SK-N-SH (cell line): ENCODE measurements at regions not wholly inside any gene's neighbourhood (a gene's known extent, or its start where the extent isn't known, plus 50 kb on each side); places are given as distances from the start of the nearest gene placed in this dataset.

ENCODE experiments used
- ELF1 ChIP-seq: IDR thresholded peaks from 2 replicates; pipeline ENCODE4 v1.4.0; 2012
- RCOR1 ChIP-seq: fragments of 150-350 bp; IDR thresholded peaks from 2 replicates; pipeline ENCODE4 v1.6.1; 2017; ENCODE audit warnings: antibody characterized with exemption, low read length

- TF ChIP-seq ELF1 (no peak), RCOR1 (no peak)
These were observed 581.7 kb downstream of the MRPL39 start for GRCh38 chr21:25025596-25025995.
